A549 (cell line): ENCODE measurements at regions not wholly inside any gene's neighbourhood (a gene's known extent, or its start where the extent isn't known, plus 50 kb on each side); places are given as distances from the start of the nearest gene placed in this dataset.

Experiments
- ATAC-seq, 2 experiments: fragments of 200-7000 bp in 1 of 2; fragments of >200 bp in 1 of 2; cut with Nextera tagmentation in 1 of 2; cut with Tn5 transposase in 1 of 2; 3 replicates each; pipeline versions ENCODE4 v1.8.0 to v1.9.1; 2018 to 2020; ENCODE audit warnings: mild to moderate bottlenecking in 1 of 2, moderate library complexity in 1 of 2
- CTCF ChIA-PET: fragments of 300-600 bp; sonication (Branson Sonifier 250); formaldehyde crosslinking; extraction: SDS; loops from one replicate; lab custom pipeline; 2021; ENCODE audit warnings: antibody characterized with exemption, inconsistent platforms; lab: Yijun Ruan, JAX
- POLR2A ChIA-PET: fragments of 350-600 bp; formaldehyde crosslinking; extraction: SDS; loops from one replicate; lab custom pipeline; 2021; ENCODE audit warnings: antibody characterized with exemption, inconsistent platforms; lab: Yijun Ruan, JAX
- DNase-seq, 2 experiments: peaks; one replicate each; pipeline versions ENCODE4 v3.0.0 to v3.0.0-alpha.2; 2011 to 2016; ENCODE audit warnings: low read depth in 1 of 2, low spot score in 1 of 2
- FAIRE-seq: peaks from 2 replicates; lab custom pipeline; 2011; peaks lifted over from hg19 to GRCh38; lab: Jason Lieb, UNC
- H3K27ac ChIP-seq, 2 experiments: fragments of >200 bp; sonication (Bioruptor Twin); formaldehyde crosslinking; 3 replicates each; pipeline ENCODE4 v1.5.1; 2016 to 2017
- H3K4me1 ChIP-seq: fragments of >200 bp; sonication (Bioruptor Twin); formaldehyde crosslinking; 3 replicates; pipeline ENCODE4 v1.6.1; 2016
- H3K4me2 ChIP-seq: fragments of >200 bp; sonication (Bioruptor Twin); formaldehyde crosslinking; 3 replicates; pipeline ENCODE4 v1.6.1; 2016
- H3K4me3 ChIP-seq: fragments of >200 bp; sonication (Bioruptor Twin); formaldehyde crosslinking; 3 replicates; pipeline ENCODE4 v1.5.1; 2016
- H3K9me3 ChIP-seq: fragments of >200 bp; sonication (Bioruptor Twin); formaldehyde crosslinking; 3 replicates; pipeline ENCODE4 v1.6.1; 2016
- BHLHE40 ChIP-seq: IDR thresholded peaks from 2 replicates; pipeline ENCODE4 v1.6.1; 2012; ENCODE audit warnings: low read depth, low read length, inconsistent platforms
- CEBPB ChIP-seq, 2 experiments: fragments of >200 bp in 1 of 2; sonication (Bioruptor Twin) in 1 of 2; formaldehyde crosslinking in 1 of 2; IDR thresholded peaks; 2 replicates each; pipeline ENCODE4 v1.6.1; 2012 to 2016
- EP300 ChIP-seq, 2 experiments: fragments of >200 bp; sonication (Bioruptor Twin); formaldehyde crosslinking; IDR thresholded peaks; 2 replicates in 1 of 2; 3 replicates in 1 of 2; pipeline ENCODE4 v1.6.1; 2016 to 2017
- ESRRA ChIP-seq: fragments of 150-350 bp; IDR thresholded peaks from 2 replicates; pipeline ENCODE4 v1.6.1; 2014; ENCODE audit warnings: mild to moderate bottlenecking, low read length, borderline replicate concordance
- FOSB ChIP-seq: fragments of 250-450 bp; sonication (Bioruptor Pico); IDR thresholded peaks from 2 replicates; pipeline ENCODE4 v1.5.0; 2020; ENCODE audit warnings: mild to moderate bottlenecking, moderate library complexity
- HDAC2 ChIP-seq: fragments of 200-600 bp; sonication (generic); IDR thresholded peaks from 2 replicates; pipeline ENCODE4 v1.6.1; 2016
- HEYL ChIP-seq: fragments of 250-450 bp; sonication (Bioruptor Pico); IDR thresholded peaks from 2 replicates; pipeline ENCODE4 v1.8.0; 2021; ENCODE audit warnings: mild to moderate bottlenecking, moderate library complexity
- HOXB5 ChIP-seq: fragments of 250-450 bp; sonication (Bioruptor Pico); IDR thresholded peaks from 2 replicates; pipeline ENCODE4 v1.5.0; 2020; ENCODE audit warnings: mild to moderate bottlenecking, moderate library complexity
- JUNB ChIP-seq: fragments of >200 bp; sonication (Bioruptor Twin); formaldehyde crosslinking; IDR thresholded peaks from 2 replicates; pipeline ENCODE4 v1.6.1; 2016
- KDM1A ChIP-seq: fragments of 200-600 bp; sonication (generic); IDR thresholded peaks from 2 replicates; pipeline ENCODE4 v1.6.1; 2016; ENCODE audit warnings: low read depth, mild to moderate bottlenecking
- KDM5A ChIP-seq: fragments of 200-600 bp; sonication (generic); IDR thresholded peaks from 2 replicates; pipeline ENCODE4 v1.6.1; 2016; ENCODE audit warnings: antibody characterized with exemption, mild to moderate bottlenecking
- MYC ChIP-seq: IDR thresholded peaks from 2 replicates; pipeline ENCODE4 v1.6.1; 2012; ENCODE audit warnings: mild to moderate bottlenecking, inconsistent platforms, low read length, improper control_type of control experiment, borderline replicate concordance
- RARB ChIP-seq: fragments of 250-450 bp; sonication (Bioruptor Pico); IDR thresholded peaks from 2 replicates; pipeline ENCODE4 v1.8.0; 2021; ENCODE audit warnings: mild to moderate bottlenecking, moderate library complexity
- SMC3 ChIP-seq: fragments of >200 bp; sonication (Bioruptor Twin); formaldehyde crosslinking; IDR thresholded peaks from 3 replicates; pipeline ENCODE4 v1.6.1; 2018; ENCODE audit warnings: inconsistent platforms
- ZC3H11A ChIP-seq: fragments of 450-650 bp; IDR thresholded peaks from 2 replicates; pipeline ENCODE4 v1.6.1; 2014; ENCODE audit warnings: antibody characterized with exemption, mild to moderate bottlenecking
- ZFP36 ChIP-seq: fragments of 450-650 bp; IDR thresholded peaks from 2 replicates; pipeline ENCODE4 v1.6.1; 2014; ENCODE audit warnings: borderline replicate concordance; ENCODE audit not compliant: partially characterized antibody
- WGBS: methylation state at CpG from one replicate; pipeline ENCODE4 v1.1.6; 2017; ENCODE audit errors: missing lambda C conversion rate; 5-methylcytosine and 5-hydroxymethylcytosine counted together
- TF ChIP-seq, protein P1 (sequence below): fragments of 150-350 bp; IDR thresholded peaks from 2 replicates; pipeline ENCODE4 v1.6.1; 2014; ENCODE audit warnings: low read depth, mild to moderate bottlenecking, low read length
- TF ChIP-seq, protein P2 (sequence below): fragments of 450-650 bp; IDR thresholded peaks from 2 replicates; pipeline ENCODE4 v1.6.1; 2014; ENCODE audit warnings: antibody characterized with exemption
- TF ChIP-seq, protein P3 (sequence below): fragments of 250-450 bp; sonication (Bioruptor Pico); IDR thresholded peaks from 2 replicates; pipeline ENCODE4 v1.5.0; 2021; ENCODE audit warnings: mild to moderate bottlenecking, moderate library complexity, borderline replicate concordance
- TF ChIP-seq, protein P4 (sequence below): fragments of >200 bp; sonication (Bioruptor Twin); formaldehyde crosslinking; IDR thresholded peaks from 3 replicates; pipeline ENCODE4 v1.5.1; 2016

DNA sequence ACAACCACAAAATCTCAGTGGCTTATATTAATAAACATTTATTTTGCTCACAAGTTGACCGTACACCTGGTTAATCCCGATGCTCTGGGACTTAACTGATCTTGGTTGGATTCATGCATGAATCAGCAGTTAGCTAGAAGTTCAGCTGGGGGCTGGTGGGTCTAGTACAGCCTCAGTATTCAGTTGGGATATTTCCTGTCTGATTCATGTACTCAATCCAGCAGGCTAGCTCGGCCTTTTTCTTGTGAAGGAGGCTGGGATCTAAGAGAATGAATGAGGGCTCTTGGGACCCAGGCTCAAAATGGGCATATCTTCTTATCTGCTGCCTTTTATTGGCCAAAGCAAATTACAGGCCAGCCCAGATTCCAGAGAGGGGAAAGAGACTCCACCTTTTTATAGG lies 178.8 kb downstream of the KCTD12 start:
- CTCF ChIA-PET, result no interaction called here
- Histone ChIP-seq H3K4me1 (no peaks in the 10 kb centered on the region), H3K9me3 (no peaks in the 10 kb centered on the region), H3K27ac (no peak overlapping the region), H3K4me2 (no peak overlapping the region), H3K4me3 (no peak overlapping the region)
- TF ChIP-seq CEBPB (IDR thresholded peaks at IDR 0.05) (no peak), ESRRA (no peak), ZFP36 (no peak), KDM1A (no peak), FOSB (no peak), SMC3 (no peak), HOXB5 (no peak), JUNB (no peak), KDM5A (no peak), HEYL (CRISPR knock-in tag) (no peak), ZC3H11A (no peak)
- TF ChIP-seq, protein P1, sequence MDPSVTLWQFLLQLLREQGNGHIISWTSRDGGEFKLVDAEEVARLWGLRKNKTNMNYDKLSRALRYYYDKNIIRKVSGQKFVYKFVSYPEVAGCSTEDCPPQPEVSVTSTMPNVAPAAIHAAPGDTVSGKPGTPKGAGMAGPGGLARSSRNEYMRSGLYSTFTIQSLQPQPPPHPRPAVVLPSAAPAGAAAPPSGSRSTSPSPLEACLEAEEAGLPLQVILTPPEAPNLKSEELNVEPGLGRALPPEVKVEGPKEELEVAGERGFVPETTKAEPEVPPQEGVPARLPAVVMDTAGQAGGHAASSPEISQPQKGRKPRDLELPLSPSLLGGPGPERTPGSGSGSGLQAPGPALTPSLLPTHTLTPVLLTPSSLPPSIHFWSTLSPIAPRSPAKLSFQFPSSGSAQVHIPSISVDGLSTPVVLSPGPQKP, result no peak
- TF ChIP-seq, protein P2, sequence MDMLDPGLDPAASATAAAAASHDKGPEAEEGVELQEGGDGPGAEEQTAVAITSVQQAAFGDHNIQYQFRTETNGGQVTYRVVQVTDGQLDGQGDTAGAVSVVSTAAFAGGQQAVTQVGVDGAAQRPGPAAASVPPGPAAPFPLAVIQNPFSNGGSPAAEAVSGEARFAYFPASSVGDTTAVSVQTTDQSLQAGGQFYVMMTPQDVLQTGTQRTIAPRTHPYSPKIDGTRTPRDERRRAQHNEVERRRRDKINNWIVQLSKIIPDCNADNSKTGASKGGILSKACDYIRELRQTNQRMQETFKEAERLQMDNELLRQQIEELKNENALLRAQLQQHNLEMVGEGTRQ, result no peak
- TF ChIP-seq, protein P3, sequence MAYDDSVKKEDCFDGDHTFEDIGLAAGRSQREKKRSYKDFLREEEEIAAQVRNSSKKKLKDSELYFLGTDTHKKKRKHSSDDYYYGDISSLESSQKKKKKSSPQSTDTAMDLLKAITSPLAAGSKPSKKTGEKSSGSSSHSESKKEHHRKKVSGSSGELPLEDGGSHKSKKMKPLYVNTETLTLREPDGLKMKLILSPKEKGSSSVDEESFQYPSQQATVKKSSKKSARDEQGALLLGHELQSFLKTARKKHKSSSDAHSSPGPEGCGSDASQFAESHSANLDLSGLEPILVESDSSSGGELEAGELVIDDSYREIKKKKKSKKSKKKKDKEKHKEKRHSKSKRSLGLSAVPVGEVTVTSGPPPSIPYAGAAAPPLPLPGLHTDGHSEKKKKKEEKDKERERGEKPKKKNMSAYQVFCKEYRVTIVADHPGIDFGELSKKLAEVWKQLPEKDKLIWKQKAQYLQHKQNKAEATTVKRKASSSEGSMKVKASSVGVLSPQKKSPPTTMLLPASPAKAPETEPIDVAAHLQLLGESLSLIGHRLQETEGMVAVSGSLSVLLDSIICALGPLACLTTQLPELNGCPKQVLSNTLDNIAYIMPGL, result no peak
- TF ChIP-seq, protein P4, sequence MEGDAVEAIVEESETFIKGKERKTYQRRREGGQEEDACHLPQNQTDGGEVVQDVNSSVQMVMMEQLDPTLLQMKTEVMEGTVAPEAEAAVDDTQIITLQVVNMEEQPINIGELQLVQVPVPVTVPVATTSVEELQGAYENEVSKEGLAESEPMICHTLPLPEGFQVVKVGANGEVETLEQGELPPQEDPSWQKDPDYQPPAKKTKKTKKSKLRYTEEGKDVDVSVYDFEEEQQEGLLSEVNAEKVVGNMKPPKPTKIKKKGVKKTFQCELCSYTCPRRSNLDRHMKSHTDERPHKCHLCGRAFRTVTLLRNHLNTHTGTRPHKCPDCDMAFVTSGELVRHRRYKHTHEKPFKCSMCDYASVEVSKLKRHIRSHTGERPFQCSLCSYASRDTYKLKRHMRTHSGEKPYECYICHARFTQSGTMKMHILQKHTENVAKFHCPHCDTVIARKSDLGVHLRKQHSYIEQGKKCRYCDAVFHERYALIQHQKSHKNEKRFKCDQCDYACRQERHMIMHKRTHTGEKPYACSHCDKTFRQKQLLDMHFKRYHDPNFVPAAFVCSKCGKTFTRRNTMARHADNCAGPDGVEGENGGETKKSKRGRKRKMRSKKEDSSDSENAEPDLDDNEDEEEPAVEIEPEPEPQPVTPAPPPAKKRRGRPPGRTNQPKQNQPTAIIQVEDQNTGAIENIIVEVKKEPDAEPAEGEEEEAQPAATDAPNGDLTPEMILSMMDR, result no peak
- DNase-seq, result no peak
- POLR2A ChIA-PET, result no interaction called here
- no peak for FAIRE-seq
- no peak for ATAC-seq
- WGBS, result 30% methylated on average over 3 of the region's 3 CpGs

DNA sequence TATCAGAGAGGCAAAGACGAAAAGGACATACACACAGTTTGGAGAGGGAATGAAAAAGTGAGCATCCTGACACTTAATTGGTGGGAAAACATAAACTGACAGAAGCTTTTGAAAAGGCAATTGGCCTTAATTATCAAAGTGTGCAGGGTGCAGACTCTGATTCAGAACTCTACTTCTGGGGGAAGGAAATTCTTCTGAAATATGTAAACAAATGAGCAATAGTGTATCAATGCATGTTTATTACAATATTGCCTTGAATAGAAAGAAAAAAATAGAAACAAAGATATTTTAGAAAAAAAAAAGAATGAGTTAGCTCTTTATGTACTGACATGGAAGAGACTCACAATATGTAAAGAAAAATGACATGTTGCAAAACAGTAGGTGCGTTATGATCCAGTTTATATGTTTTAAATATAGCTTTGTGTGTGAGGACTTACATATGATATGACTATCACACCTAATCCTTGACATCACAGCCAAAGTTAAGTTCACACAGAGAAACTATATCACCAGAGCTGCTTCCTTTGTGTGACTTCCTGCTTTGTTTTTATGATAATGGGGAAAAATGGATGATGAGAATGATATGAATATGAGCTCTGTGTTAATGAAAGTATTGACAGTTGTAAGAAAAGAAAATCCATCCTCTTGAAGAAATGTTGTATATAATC lies 182.4 kb downstream of the KCTD12 start:
- no peak for FAIRE-seq
- 11% methylated on average over 2 of the region's 2 CpGs for WGBS
- DNase-seq, result no peak
- Histone ChIP-seq H3K27ac (no peak overlapping the region), H3K4me3 (no peak overlapping the region), H3K4me1 (no peaks in the 10 kb centered on the region), H3K9me3 (no peaks in the 10 kb centered on the region), H3K4me2 (no peak overlapping the region)
- ChIA-PET POLR2A (no interaction called here), CTCF (no interaction called here)
- TF ChIP-seq BHLHE40, result no peak
- ATAC-seq, result no peak

DNA sequence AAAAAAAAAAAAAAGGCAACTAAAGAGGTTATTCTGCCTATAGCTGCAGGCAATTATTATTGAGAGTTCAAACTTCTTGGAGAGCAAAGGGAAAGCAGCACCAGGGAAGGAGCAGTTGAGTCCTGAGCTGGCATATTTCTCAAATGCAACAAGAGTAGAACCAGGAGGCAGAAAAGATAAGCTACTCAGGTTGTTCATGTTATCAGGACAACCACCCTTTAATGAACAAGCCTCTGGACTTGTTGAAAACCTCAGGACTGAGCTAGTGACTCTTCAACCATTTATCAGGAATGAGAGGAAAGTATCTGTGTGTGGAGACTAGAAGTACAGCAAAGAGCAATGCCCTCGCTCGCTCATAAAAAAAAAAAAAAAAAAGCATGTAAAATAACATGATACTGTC lies 183.0 kb downstream of the KCTD12 start:
- Histone ChIP-seq H3K4me3 (no peak overlapping the region), H3K27ac (no peak overlapping the region), H3K4me2 (no peak overlapping the region), H3K4me1 (no peaks in the 10 kb centered on the region), H3K9me3 (no peaks in the 10 kb centered on the region)
- TF ChIP-seq EP300 (IDR thresholded peaks at IDR 0.05) (no peak), HDAC2 (no peak), MYC (no peak), RARB (CRISPR knock-in tag) (no peak)
- TF ChIP-seq, protein P4, result no peak
- ATAC-seq, result no peak
- WGBS, result 89% methylated on average over 2 of the region's 2 CpGs
- ChIA-PET CTCF (no interaction called here), POLR2A (no interaction called here)
- DNase-seq, result no peak
- no peak for FAIRE-seq
